Ovary (tissue), 3 donors: ENCODE measurements at regions not wholly inside any gene's neighbourhood (a gene's known extent, or its start where the extent isn't known, plus 50 kb on each side); places are given as distances from the start of the nearest gene placed in this dataset.

Source experiments
- CTCF ChIP-seq, 3 donors: fragments of 450-650 bp in 2 of 3; fragments of 200-600 bp in 1 of 3; IDR thresholded peaks; one replicate each; pipeline versions ENCODE4 v1.5.1 to v1.8.0; 2016 to 2022; ENCODE audit warnings: antibody characterized with exemption in 3 of 3, mild to moderate bottlenecking in 1 of 3
- POLR2A ChIP-seq: fragments of 450-650 bp; IDR thresholded peaks from one replicate; pipeline ENCODE4 v1.6.1; 2017; ENCODE audit warnings: antibody characterized with exemption, mild to moderate bottlenecking, moderate library complexity
- donor health status: DM: no; HTN: no; CAD: no.

- no peak for TF ChIP-seq CTCF (IDR thresholded peaks at IDR 0.05)
- TF ChIP-seq POLR2A, result no peak
Measured at GRCh38 chr6:12472601-12473038, 182.5 kb downstream of the EDN1 start.
